Mesenchymal stem cell (in vitro differentiated cells and primary cell): ENCODE measurements at regions not wholly inside any gene's neighbourhood (a gene's known extent, or its start where the extent isn't known, plus 50 kb on each side); places are given as distances from the start of the nearest gene placed in this dataset.
"Not testable (repeated sequence)": the region's sequence is repeated elsewhere in the genome, so short reads cannot be mapped to it uniquely, and the experiment has no call there.

ENCODE experiments used
- DNase-seq: peaks from one replicate; pipeline ENCODE4 v3.0.0-alpha.2; 2013
- H2AFZ ChIP-seq: one replicate; pipeline ENCODE4 v1.6.1; 2013; ENCODE audit warnings: low read depth, mild to moderate bottlenecking, control low read depth, inconsistent platforms, low read length, moderate library complexity
- H2AK5ac ChIP-seq: 2 replicates; pipeline ENCODE4 v1.6.1; 2013; ENCODE audit warnings: low read length, moderate library complexity, mild to moderate bottlenecking, inconsistent platforms; ENCODE audit not compliant: severe bottlenecking
- H2BK120ac ChIP-seq: one replicate; pipeline ENCODE4 v1.6.1; 2013; ENCODE audit warnings: low read depth, mild to moderate bottlenecking, inconsistent platforms, low read length, moderate library complexity
- H2BK12ac ChIP-seq, 2 experiments: one replicate each; pipeline ENCODE4 v1.6.1; 2013; ENCODE audit warnings: inconsistent platforms in 2 of 2, low read length in 2 of 2, mild to moderate bottlenecking in 2 of 2, moderate library complexity in 2 of 2, control low read depth in 1 of 2
- H2BK15ac ChIP-seq: one replicate; pipeline ENCODE4 v1.6.1; 2013; ENCODE audit warnings: mild to moderate bottlenecking, low read depth, inconsistent platforms; ENCODE audit not compliant: poor library complexity, severe bottlenecking
- H2BK5ac ChIP-seq: 2 replicates; pipeline ENCODE4 v1.6.1; 2013; ENCODE audit warnings: low read depth, mild to moderate bottlenecking, low read length, control low read depth, inconsistent platforms; ENCODE audit not compliant: poor library complexity, severe bottlenecking
- H3K14ac ChIP-seq, 2 experiments: one replicate each; pipeline ENCODE4 v1.6.1; 2013; ENCODE audit warnings: inconsistent platforms in 2 of 2, low read length in 2 of 2, control low read depth in 1 of 2, mild to moderate bottlenecking in 1 of 2, moderate library complexity in 1 of 2
- H3K18ac ChIP-seq, 2 experiments: one replicate each; pipeline ENCODE4 v1.6.1; 2013; ENCODE audit warnings: inconsistent platforms in 2 of 2, low read length in 2 of 2, control low read depth in 1 of 2, low read depth in 1 of 2, mild to moderate bottlenecking in 1 of 2
- H3K23ac ChIP-seq, 2 experiments: one replicate each; pipeline ENCODE4 v1.6.1; 2013; ENCODE audit warnings: inconsistent platforms in 2 of 2, low read length in 2 of 2, mild to moderate bottlenecking in 2 of 2, moderate library complexity in 2 of 2, control low read depth in 1 of 2
- H3K27ac ChIP-seq: 2 replicates; pipeline ENCODE4 v1.5.1; 2013; ENCODE audit warnings: mild to moderate bottlenecking, moderate library complexity, low read length, control low read depth, inconsistent platforms; ENCODE audit not compliant: poor library complexity, severe bottlenecking
- H3K27me3 ChIP-seq, 2 experiments: 2 replicates each; pipeline versions ENCODE4 v1.6.1 to v1.7.0; 2013; ENCODE audit warnings: low read length in 2 of 2, mild to moderate bottlenecking in 2 of 2, moderate library complexity in 2 of 2, control low read depth in 1 of 2, inconsistent platforms in 1 of 2; ENCODE audit not compliant: control insufficient read depth in 1 of 2, insufficient read depth in 1 of 2
- H3K36me3 ChIP-seq, 2 experiments: 2 replicates each; pipeline versions ENCODE4 v1.6.1 to v1.7.0; 2013; ENCODE audit warnings: low read length in 2 of 2, control low read depth in 1 of 2, inconsistent platforms in 1 of 2, low read depth in 1 of 2, mild to moderate bottlenecking in 1 of 2; ENCODE audit not compliant: insufficient read depth in 2 of 2, control insufficient read depth in 1 of 2
- H3K4ac ChIP-seq, 2 experiments: one replicate each; pipeline ENCODE4 v1.6.1; 2013; ENCODE audit warnings: inconsistent platforms in 2 of 2, low read length in 2 of 2, mild to moderate bottlenecking in 2 of 2, moderate library complexity in 2 of 2, control low read depth in 1 of 2, low read depth in 1 of 2
- H3K4me1 ChIP-seq: 2 replicates; pipeline ENCODE4 v1.6.1; 2013; ENCODE audit warnings: low read depth, low read length, control low read depth; ENCODE audit not compliant: control insufficient read depth, insufficient read depth
- H3K4me2 ChIP-seq: 2 replicates; pipeline ENCODE4 v1.6.1; 2013; ENCODE audit warnings: low read length, mild to moderate bottlenecking, inconsistent platforms; ENCODE audit not compliant: poor library complexity, severe bottlenecking
- H3K4me3 ChIP-seq, 2 experiments: 2 replicates each; pipeline versions ENCODE4 v1.5.1 to v1.7.0; 2013; ENCODE audit warnings: low read length in 2 of 2, mild to moderate bottlenecking in 2 of 2, control low read depth in 1 of 2, low read depth in 1 of 2; ENCODE audit not compliant: insufficient read depth in 1 of 2
- H3K79me1 ChIP-seq: replicated peaks from 2 replicates; pipeline ENCODE4 v1.6.1; 2013; ENCODE audit warnings: mild to moderate bottlenecking, control low read depth, low read length, inconsistent platforms; ENCODE audit not compliant: poor library complexity, severe bottlenecking
- H3K9ac ChIP-seq: 2 replicates; pipeline ENCODE4 v1.7.0; 2013; ENCODE audit warnings: mild to moderate bottlenecking, low read length, moderate library complexity
- H3K9me3 ChIP-seq: 2 replicates; pipeline ENCODE4 v1.7.0; 2013; ENCODE audit warnings: mild to moderate bottlenecking, low read length; ENCODE audit not compliant: control insufficient read depth
- H4K8ac ChIP-seq: one replicate; pipeline ENCODE4 v1.6.1; 2013; ENCODE audit warnings: inconsistent platforms, mild to moderate bottlenecking, low read length, moderate library complexity
- H4K91ac ChIP-seq: one replicate; pipeline ENCODE4 v1.6.1; 2013; ENCODE audit warnings: mild to moderate bottlenecking, low read length, inconsistent platforms
- WGBS: methylation state at CpG from one replicate; pipeline ENCODE4 v1.1.7; 2013; ENCODE audit warnings: mixed read lengths; 5-methylcytosine and 5-hydroxymethylcytosine counted together

DNA sequence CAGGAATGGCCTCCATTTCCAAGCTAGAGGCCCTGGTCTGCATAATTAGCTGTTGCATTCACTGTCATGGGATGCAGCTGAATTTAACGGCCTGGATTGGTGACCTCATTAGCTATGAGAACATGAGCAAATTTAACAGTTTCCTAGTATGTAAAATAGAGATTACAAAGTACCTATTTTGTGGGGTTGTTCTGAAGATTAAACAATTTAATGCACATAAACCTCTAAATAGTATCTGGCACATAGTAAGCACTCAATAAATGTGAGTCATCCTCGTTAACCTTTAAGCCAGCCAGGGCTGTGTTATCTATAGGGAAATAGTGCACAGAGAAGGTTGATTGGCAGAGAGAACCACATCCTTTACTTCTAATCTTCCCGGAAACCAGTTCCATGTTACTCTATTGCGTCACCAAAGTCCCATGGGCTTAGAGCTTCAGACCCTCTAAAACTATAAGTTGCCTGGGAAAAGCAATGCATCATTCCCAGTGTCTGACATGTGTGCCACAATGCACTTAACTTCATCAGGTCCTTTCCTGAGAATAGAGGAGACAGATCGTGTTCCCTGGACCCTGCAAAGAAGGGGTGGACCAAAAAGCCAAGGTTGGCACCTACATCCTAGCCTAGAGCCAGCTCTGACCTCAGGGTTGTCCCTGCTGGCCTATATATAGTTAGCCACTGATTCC is 196.5 kb downstream of the LNPK start:
- Histone ChIP-seq H4K8ac (no peak overlapping the region), H3K79me1 (no peaks in the 10 kb centered on the region), H3K9ac (no peak overlapping the region), H3K4ac (no peak overlapping the region), H3K36me3 (no peaks in the 10 kb centered on the region), H2BK5ac (no peak overlapping the region), H4K91ac (no peak overlapping the region), H3K27me3 (peaks cover 0 to 5% of the 10 kb centered on the region in 2 experiments), H2BK120ac (no peak overlapping the region), H3K23ac (no peak overlapping the region), H3K4me1 (no peaks in the 10 kb centered on the region), H3K4me3 (no peak overlapping the region), H2BK15ac (no peak overlapping the region), H3K14ac (no peak overlapping the region), H2BK12ac (no peak overlapping the region), H2AK5ac (no peak overlapping the region), H3K4me2 (no peak overlapping the region), H3K18ac (no peak overlapping the region), H2AFZ (no peak overlapping the region), H3K9me3 (no peaks in the 10 kb centered on the region), H3K27ac (no peak overlapping the region)
- peak; percentile 3 for DNase-seq
- WGBS: 22% methylated on average over 4 of the region's 5 CpGs

DNA sequence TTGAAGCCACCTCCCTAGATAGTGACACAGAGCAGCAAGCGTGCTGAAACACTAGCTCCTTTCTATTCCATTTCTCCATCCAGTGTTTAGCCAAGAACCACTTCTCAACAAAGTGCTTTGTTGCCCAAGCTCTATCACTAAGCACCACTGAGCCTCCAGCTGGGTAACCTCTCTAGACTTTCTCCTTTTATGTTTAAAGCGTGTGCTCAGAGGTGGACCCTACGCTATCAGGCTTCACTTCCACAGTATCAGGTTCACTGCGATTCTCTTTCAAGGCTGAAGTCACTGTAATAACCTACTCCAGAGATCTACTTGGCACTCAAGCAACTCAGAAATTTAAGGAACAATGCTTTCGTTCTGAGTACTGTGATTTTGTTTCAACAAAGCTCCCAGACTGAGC is 197.9 kb downstream of the LNPK start:
- Histone ChIP-seq H3K18ac (no peak overlapping the region), H3K36me3 (no peaks in the 10 kb centered on the region), H2AK5ac (no peak overlapping the region), H3K4me1 (no peaks in the 10 kb centered on the region), H3K4me2 (no peak overlapping the region), H3K14ac (no peak overlapping the region), H3K23ac (no peak overlapping the region), H3K9me3 (no peaks in the 10 kb centered on the region), H2BK120ac (no peak overlapping the region), H3K27ac (no peak overlapping the region), H3K79me1 (no peaks in the 10 kb centered on the region), H2BK15ac (no peak overlapping the region), H4K91ac (no peak overlapping the region), H3K27me3 (peaks cover 0 to 5% of the 10 kb centered on the region in 2 experiments), H3K4me3 (no peak overlapping the region), H2BK12ac (no peak overlapping the region), H2BK5ac (no peak overlapping the region), H3K4ac (no peak overlapping the region), H3K9ac (no peak overlapping the region), H2AFZ (no peak overlapping the region), H4K8ac (no peak overlapping the region)
- 98% methylated on average over 5 of the region's 5 CpGs for WGBS
- DNase-seq: no peak

DNA sequence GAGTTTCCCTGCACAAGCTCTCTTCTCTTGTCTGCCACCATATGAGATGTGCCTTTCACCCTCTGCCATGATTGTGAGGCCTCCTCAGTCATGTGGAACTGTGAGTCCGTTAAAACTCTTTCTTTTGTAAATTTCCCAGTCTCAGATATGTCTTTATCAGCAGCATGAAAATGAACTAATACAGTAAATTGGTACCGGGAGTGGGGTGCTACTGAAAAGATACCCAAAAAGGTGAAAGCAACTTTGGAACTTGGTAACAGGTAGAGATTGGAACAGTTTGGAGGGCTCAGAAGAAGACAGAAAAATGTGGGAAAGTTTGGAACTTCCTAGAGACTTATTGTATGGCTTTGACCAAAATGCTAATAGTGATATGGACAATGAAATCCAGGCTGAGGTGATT is 205.6 kb downstream of the LNPK start:
- H3K14ac ChIP-seq, H2BK15ac ChIP-seq, H3K27ac ChIP-seq, H2AK5ac ChIP-seq, H3K4me3 ChIP-seq, DNase-seq, H3K79me1 ChIP-seq, H3K4me1 ChIP-seq, H3K18ac ChIP-seq, H2AFZ ChIP-seq, H4K8ac ChIP-seq, H2BK120ac ChIP-seq, H2BK12ac ChIP-seq, H3K23ac ChIP-seq, H2BK5ac ChIP-seq, H3K36me3 ChIP-seq, H3K4ac ChIP-seq, H3K9ac ChIP-seq, H4K91ac ChIP-seq, H3K4me2 ChIP-seq, H3K27me3 ChIP-seq: not testable (repeated sequence)
- H3K9me3 ChIP-seq: peaks cover 12% of the 10 kb centered on the region
- WGBS: 99% methylated on average over 1 of the region's 2 CpGs

DNA sequence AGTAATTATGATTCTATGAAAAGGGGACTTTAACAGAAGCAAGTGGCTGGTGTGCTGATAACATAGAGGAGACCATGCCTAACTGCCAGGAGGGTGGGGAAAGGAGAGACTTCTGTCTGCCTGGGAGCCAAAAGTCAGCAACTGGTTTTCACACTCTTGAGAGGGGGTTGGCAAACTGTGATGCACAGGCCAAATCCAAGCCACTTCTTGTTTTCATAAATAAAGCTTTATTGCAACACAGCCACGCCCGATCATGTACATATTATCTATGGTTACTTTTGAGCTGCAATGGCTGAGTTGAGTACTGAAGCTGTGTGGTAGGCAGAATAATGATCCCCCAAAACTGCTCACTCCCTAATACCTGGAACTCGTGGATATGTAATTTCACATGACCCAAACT is 208.4 kb downstream of the LNPK start:
- H4K8ac ChIP-seq: no peak overlapping the region
- 100% methylated on average over 1 of the region's 3 CpGs for WGBS

More for the DNA sequence above, 208.4 kb downstream of the LNPK start:
- no peak overlapping the region for H3K4me2 ChIP-seq
- no peak overlapping the region for H3K4me3 ChIP-seq
- no peaks in the 10 kb centered on the region for H3K27me3 ChIP-seq
- H2BK120ac ChIP-seq: no peak overlapping the region
- no peak overlapping the region for H2BK15ac ChIP-seq
- DNase-seq: no peak
- H3K79me1 ChIP-seq: no peaks in the 10 kb centered on the region
- H3K27ac ChIP-seq: no peak overlapping the region
- no peaks in the 10 kb centered on the region for H3K36me3 ChIP-seq
- peaks cover 12% of the 10 kb centered on the region for H3K9me3 ChIP-seq
- no peak overlapping the region for H3K14ac ChIP-seq
- H2AK5ac ChIP-seq: no peak overlapping the region
- no peak overlapping the region for H4K91ac ChIP-seq
- H2BK12ac ChIP-seq: no peak overlapping the region
- H3K4me1 ChIP-seq: no peaks in the 10 kb centered on the region
- no peak overlapping the region for H3K23ac ChIP-seq
- H3K4ac ChIP-seq: no peak overlapping the region
- H3K18ac ChIP-seq: no peak overlapping the region
- no peak overlapping the region for H2BK5ac ChIP-seq
- no peak overlapping the region for H2AFZ ChIP-seq
- H3K9ac ChIP-seq: no peak overlapping the region
